Activated naive CD4-positive, alpha-beta T cell treated with anti-CD3 and anti-CD28 coated beads, Interleukin-2, amount 50 U/mL, for 24 hours (primary cell): ENCODE measurements at regions not wholly inside any gene's neighbourhood (a gene's known extent, or its start where the extent isn't known, plus 50 kb on each side); places are given as distances from the start of the nearest gene placed in this dataset.
"Not testable (repeated sequence)": the region's sequence is repeated elsewhere in the genome, so short reads cannot be mapped to it uniquely, and the experiment has no call there.

Source experiments
- H3K27ac Mint-ChIP-seq: one replicate; pipeline ENCODE4 v1.8.0; 2021; ENCODE audit warnings: mild to moderate bottlenecking, mixed read lengths
- H3K27me3 Mint-ChIP-seq: one replicate; pipeline ENCODE4 v1.8.0; 2021; ENCODE audit warnings: mixed read lengths
- H3K36me3 Mint-ChIP-seq: one replicate; pipeline ENCODE4 v1.8.0; 2021; ENCODE audit warnings: mixed read lengths
- H3K4me1 Mint-ChIP-seq: one replicate; pipeline ENCODE4 v1.8.0; 2021; ENCODE audit warnings: mixed read lengths
- H3K4me3 Mint-ChIP-seq: one replicate; pipeline ENCODE4 v1.8.0; 2021; ENCODE audit warnings: mild to moderate bottlenecking, mixed read lengths
- H3K9me3 Mint-ChIP-seq: one replicate; pipeline ENCODE4 v1.8.0; 2021; ENCODE audit warnings: mixed read lengths

- Mint-ChIP-seq H3K27ac (no peak overlapping the region), H3K4me1 (no peaks in the 10 kb centered on the region), H3K27me3 (no peaks in the 10 kb centered on the region), H3K4me3 (no peak overlapping the region), H3K36me3 (no peaks in the 10 kb centered on the region), H3K9me3 (peaks cover 4% of the 10 kb centered on the region)
Measured at GRCh38 chr17:71527311-71527710, 593.5 kb upstream of the SOX9 start.

GRCh38 chr17:71528210-71528609 is 592.6 kb upstream of the SOX9 start:
- Mint-ChIP-seq H3K4me3 (no peak overlapping the region), H3K4me1 (no peaks in the 10 kb centered on the region), H3K36me3 (no peaks in the 10 kb centered on the region), H3K9me3 (peaks cover 4% of the 10 kb centered on the region), H3K27me3 (no peaks in the 10 kb centered on the region), H3K27ac (no peak overlapping the region)

- H3K4me1 Mint-ChIP-seq = no peaks in the 10 kb centered on the region
- peaks cover 6% of the 10 kb centered on the region for H3K9me3 Mint-ChIP-seq
- H3K27me3 Mint-ChIP-seq = no peaks in the 10 kb centered on the region
- H3K4me3 Mint-ChIP-seq = no peak overlapping the region
- no peaks in the 10 kb centered on the region for H3K36me3 Mint-ChIP-seq
- H3K27ac Mint-ChIP-seq = no peak overlapping the region
Measured at GRCh38 chr17:71530248-71530647, 590.6 kb upstream of the SOX9 start.

GRCh38 chr17:71535321-71535720 is 585.5 kb upstream of the SOX9 start:
- no peak overlapping the region for H3K27ac Mint-ChIP-seq
- no peaks in the 10 kb centered on the region for H3K27me3 Mint-ChIP-seq
- no peak overlapping the region for H3K4me3 Mint-ChIP-seq
- H3K36me3 Mint-ChIP-seq = no peaks in the 10 kb centered on the region
- H3K9me3 Mint-ChIP-seq = peaks cover 6% of the 10 kb centered on the region
- no peaks in the 10 kb centered on the region for H3K4me1 Mint-ChIP-seq

- H3K9me3 Mint-ChIP-seq = peaks cover 5% of the 10 kb centered on the region
- H3K27me3 Mint-ChIP-seq = peaks cover 1% of the 10 kb centered on the region
- H3K4me3 Mint-ChIP-seq = no peak overlapping the region
- no peak overlapping the region for H3K27ac Mint-ChIP-seq
- H3K4me1 Mint-ChIP-seq = no peaks in the 10 kb centered on the region
- no peaks in the 10 kb centered on the region for H3K36me3 Mint-ChIP-seq
Measured at GRCh38 chr17:71546419-71546818, 574.4 kb upstream of the SOX9 start.

GRCh38 chr17:71547904-71548303 is 572.9 kb upstream of the SOX9 start:
- H3K4me1 Mint-ChIP-seq = no peaks in the 10 kb centered on the region
- H3K36me3 Mint-ChIP-seq = no peaks in the 10 kb centered on the region
- H3K27ac Mint-ChIP-seq = no peak overlapping the region
- H3K4me3 Mint-ChIP-seq = no peak overlapping the region
- H3K9me3 Mint-ChIP-seq = peaks cover 5% of the 10 kb centered on the region
- H3K27me3 Mint-ChIP-seq = no peaks in the 10 kb centered on the region

GRCh38 chr17:71548540-71549190 is 572.2 kb upstream of the SOX9 start:
- H3K9me3 Mint-ChIP-seq = peaks cover 5% of the 10 kb centered on the region
- H3K27ac Mint-ChIP-seq = no peak overlapping the region
- H3K36me3 Mint-ChIP-seq = no peaks in the 10 kb centered on the region
- no peak overlapping the region for H3K4me3 Mint-ChIP-seq
- H3K27me3 Mint-ChIP-seq = no peaks in the 10 kb centered on the region
- no peaks in the 10 kb centered on the region for H3K4me1 Mint-ChIP-seq

- no peaks in the 10 kb centered on the region for H3K27me3 Mint-ChIP-seq
- no peak overlapping the region for H3K27ac Mint-ChIP-seq
- H3K9me3 Mint-ChIP-seq = peaks cover 6% of the 10 kb centered on the region
- H3K4me1 Mint-ChIP-seq = no peaks in the 10 kb centered on the region
- H3K36me3 Mint-ChIP-seq = no peaks in the 10 kb centered on the region
- H3K4me3 Mint-ChIP-seq = no peak overlapping the region
Measured at GRCh38 chr17:71550675-71551074, 570.1 kb upstream of the SOX9 start.

GRCh38 chr17:71553381-71553780 is 567.4 kb upstream of the SOX9 start:
- Mint-ChIP-seq H3K9me3 (peaks cover 11% of the 10 kb centered on the region), H3K36me3 (no peaks in the 10 kb centered on the region), H3K4me1 (no peaks in the 10 kb centered on the region), H3K27me3 (no peaks in the 10 kb centered on the region), H3K27ac (no peak overlapping the region), H3K4me3 (no peak overlapping the region)

GRCh38 chr17:71558901-71559300 is 561.9 kb upstream of the SOX9 start:
- H3K4me3 Mint-ChIP-seq = no peak overlapping the region
- no peaks in the 10 kb centered on the region for H3K36me3 Mint-ChIP-seq
- no peaks in the 10 kb centered on the region for H3K4me1 Mint-ChIP-seq
- peaks cover 14% of the 10 kb centered on the region for H3K9me3 Mint-ChIP-seq
- no peaks in the 10 kb centered on the region for H3K27me3 Mint-ChIP-seq
- H3K27ac Mint-ChIP-seq = no peak overlapping the region

- Mint-ChIP-seq H3K9me3 (peaks cover 4% of the 10 kb centered on the region), H3K4me3 (no peak overlapping the region), H3K4me1 (no peaks in the 10 kb centered on the region), H3K27ac (no peak overlapping the region), H3K27me3 (no peaks in the 10 kb centered on the region), H3K36me3 (no peaks in the 10 kb centered on the region)
Measured at GRCh38 chr17:71572343-71572742, 548.5 kb upstream of the SOX9 start.

GRCh38 chr17:71578446-71578845 is 542.4 kb upstream of the SOX9 start:
- Mint-ChIP-seq H3K27me3 (no peaks in the 10 kb centered on the region), H3K4me1 (no peaks in the 10 kb centered on the region), H3K9me3 (peaks cover 16% of the 10 kb centered on the region)

GRCh38 chr17:71580220-71580619 is 540.6 kb upstream of the SOX9 start:
- Mint-ChIP-seq H3K27me3 (no peaks in the 10 kb centered on the region), H3K4me1 (no peaks in the 10 kb centered on the region), H3K9me3 (peaks cover 16% of the 10 kb centered on the region), H3K4me3 (no peak overlapping the region), H3K36me3 (no peaks in the 10 kb centered on the region), H3K27ac (no peak overlapping the region)

More at GRCh38 chr17:71578446-71578845, 542.4 kb upstream of the SOX9 start:
- no peaks in the 10 kb centered on the region for H3K36me3 Mint-ChIP-seq
- H3K27ac Mint-ChIP-seq = no peak overlapping the region
- H3K4me3 Mint-ChIP-seq = no peak overlapping the region

- H3K27me3 Mint-ChIP-seq = no peaks in the 10 kb centered on the region
- no peak overlapping the region for H3K4me3 Mint-ChIP-seq
- no peak overlapping the region for H3K27ac Mint-ChIP-seq
- no peaks in the 10 kb centered on the region for H3K9me3 Mint-ChIP-seq
- no peaks in the 10 kb centered on the region for H3K36me3 Mint-ChIP-seq
- no peaks in the 10 kb centered on the region for H3K4me1 Mint-ChIP-seq
Measured at GRCh38 chr17:71585540-71585939, 535.3 kb upstream of the SOX9 start.

- no peaks in the 10 kb centered on the region for H3K36me3 Mint-ChIP-seq
- H3K27me3 Mint-ChIP-seq = no peaks in the 10 kb centered on the region
- no peaks in the 10 kb centered on the region for H3K9me3 Mint-ChIP-seq
- H3K27ac Mint-ChIP-seq = no peak overlapping the region
- H3K4me3 Mint-ChIP-seq = no peak overlapping the region
- H3K4me1 Mint-ChIP-seq = no peaks in the 10 kb centered on the region
Measured at GRCh38 chr17:71592431-71592830, 528.4 kb upstream of the SOX9 start.

GRCh38 chr17:71593078-71593477 is 527.7 kb upstream of the SOX9 start:
- no peaks in the 10 kb centered on the region for H3K4me1 Mint-ChIP-seq
- no peaks in the 10 kb centered on the region for H3K9me3 Mint-ChIP-seq
- no peak overlapping the region for H3K27ac Mint-ChIP-seq
- H3K27me3 Mint-ChIP-seq = no peaks in the 10 kb centered on the region
- H3K36me3 Mint-ChIP-seq = no peaks in the 10 kb centered on the region
- H3K4me3 Mint-ChIP-seq = no peak overlapping the region

GRCh38 chr17:71599583-71599982 is 521.2 kb upstream of the SOX9 start:
- not testable (repeated sequence) for H3K27ac Mint-ChIP-seq, H3K9me3 Mint-ChIP-seq, H3K4me1 Mint-ChIP-seq, H3K36me3 Mint-ChIP-seq, H3K27me3 Mint-ChIP-seq, H3K4me3 Mint-ChIP-seq
